HepG2 (cell line): ENCODE measurements at regions not wholly inside any gene's neighbourhood (a gene's known extent, or its start where the extent isn't known, plus 50 kb on each side); places are given as distances from the start of the nearest gene placed in this dataset.

ENCODE experiments used
- ATAC-seq: fragments of 200-7000 bp; cut with Tn5 transposase; 3 replicates; pipeline ENCODE4 v1.9.1; 2020; ENCODE audit warnings: mild to moderate bottlenecking, moderate library complexity
- BruUV-seq: library from RNA; stranded (reverse); fragments of 400-500 nt; replicated peaks from 2 replicates; lab custom pipeline; 2021; lab: Mats Ljungman, UMichigan
- CTCF ChIA-PET: fragments of 300-600 bp; formaldehyde crosslinking; extraction: SDS; loops from one replicate; lab custom pipeline; 2021; ENCODE audit warnings: low total read pairs, inconsistent platforms, low intra/inter-chr PET ratio; lab: Yijun Ruan, JAX
- POLR2A ChIA-PET: fragments of 350-600 bp; sonication (Branson Sonifier 250); formaldehyde crosslinking; loops from one replicate; lab custom pipeline; 2020; ENCODE audit warnings: antibody characterized with exemption, inconsistent platforms; lab: Yijun Ruan, JAX
- DNase-seq: peaks from one replicate; pipeline ENCODE4 v3.0.0-alpha.2; 2015; ENCODE audit warnings: low spot score
- FAIRE-seq: peaks from 3 replicates; lab custom pipeline; 2011; peaks lifted over from hg19 to GRCh38; lab: Jason Lieb, UNC
- H2AFZ ChIP-seq: one replicate; pipeline ENCODE4 v1.6.1; 2011; ENCODE audit warnings: low read length, inconsistent platforms
- H3K27ac ChIP-seq: fragments of 300-600 bp; 3 replicates; pipeline ENCODE4 v1.8.0; 2011; ENCODE audit warnings: mixed run types, mild to moderate bottlenecking, mixed read lengths, low read length, inconsistent platforms; ENCODE audit not compliant: insufficient read depth; ENCODE audit errors: extremely low read length
- H3K27me3 ChIP-seq, 2 experiments: fragments of 200-600 bp in 1 of 2; 2 replicates in 1 of 2; 3 replicates in 1 of 2; pipeline versions ENCODE4 v1.6.0 to v1.8.0; 2011; ENCODE audit warnings: low read length in 2 of 2, mild to moderate bottlenecking in 2 of 2, moderate library complexity in 2 of 2, inconsistent platforms in 1 of 2; ENCODE audit not compliant: insufficient read depth in 2 of 2, control insufficient read depth in 1 of 2
- H3K36me3 ChIP-seq, 2 experiments: fragments of 200-600 bp in 1 of 2; replicated peaks in 1 of 2; 2 replicates in 1 of 2; 3 replicates in 1 of 2; pipeline versions ENCODE4 v1.5.1 to v1.8.0; 2011; ENCODE audit warnings: low read length in 2 of 2, inconsistent platforms in 1 of 2; ENCODE audit not compliant: insufficient read depth in 2 of 2, control insufficient read depth in 1 of 2
- H3K4me1 ChIP-seq: 2 replicates; pipeline ENCODE4 v1.5.1; 2012; ENCODE audit warnings: low read length, inconsistent platforms; ENCODE audit not compliant: insufficient read depth
- H3K4me2 ChIP-seq: 2 replicates; pipeline ENCODE4 v1.6.0; 2011; ENCODE audit warnings: low read depth, low read length, inconsistent platforms
- H3K4me3 ChIP-seq, 3 experiments: fragments of 200-600 bp in 1 of 3; sonication (generic), shearing (Covaris generic) in 1 of 3; replicated peaks in 1 of 3; 2 replicates each; pipeline ENCODE4 v1.5.1; 2011 to 2016; ENCODE audit warnings: low read length in 3 of 3, inconsistent platforms in 2 of 3, low read depth in 2 of 3, mild to moderate bottlenecking in 2 of 3, control low read depth in 1 of 3, mixed read lengths in 1 of 3; ENCODE audit not compliant: insufficient read depth in 1 of 3
- H3K79me2 ChIP-seq: one replicate; pipeline ENCODE4 v1.6.1; 2011; ENCODE audit warnings: low read length, inconsistent platforms; ENCODE audit not compliant: insufficient read depth
- H3K9ac ChIP-seq: 2 replicates; pipeline ENCODE4 v1.6.0; 2011; ENCODE audit warnings: mild to moderate bottlenecking, low read depth, low read length, inconsistent platforms; ENCODE audit not compliant: insufficient read depth
- H3K9me3 ChIP-seq: 2 replicates; pipeline ENCODE4 v1.5.1; 2012; ENCODE audit warnings: mild to moderate bottlenecking, low read length
- H4K20me1 ChIP-seq: 2 replicates; pipeline ENCODE4 v1.6.0; 2011; ENCODE audit warnings: inconsistent platforms, mild to moderate bottlenecking, low read length, moderate library complexity; ENCODE audit not compliant: insufficient read depth
- ASH2L ChIP-seq: fragments of 300-600, 200-600 bp; sonication (generic); IDR thresholded peaks from 2 replicates; pipeline ENCODE4 v1.7.0; 2017; ENCODE audit warnings: low read depth, mild to moderate bottlenecking, moderate library complexity, mixed read lengths, low read length; ENCODE audit not compliant: insufficient read length
- FOXO4 ChIP-seq: sonication (generic); formaldehyde crosslinking; conservative IDR thresholded peaks from 2 replicates; pipeline ENCODE4 v1.8.1; 2023; ENCODE audit warnings: missing genetic modification reagents
- JUNB ChIP-seq: sonication (generic); formaldehyde crosslinking; IDR thresholded peaks from 2 replicates; pipeline ENCODE4 v1.8.0; 2022; ENCODE audit warnings: missing genetic modification reagents, mild to moderate bottlenecking, borderline replicate concordance
- KDM3A ChIP-seq: IDR thresholded peaks from 2 replicates; pipeline ENCODE4 v1.6.1; 2018; ENCODE audit warnings: low read depth, missing compliant biosample characterization
- KDM4B ChIP-seq: sonication (generic); formaldehyde crosslinking; IDR thresholded peaks from 2 replicates; pipeline ENCODE4 v1.4.0; 2020; ENCODE audit warnings: missing genetic modification reagents
- SOX5 ChIP-seq: IDR thresholded peaks from 2 replicates; pipeline ENCODE4 v1.6.1; 2016; ENCODE audit warnings: borderline replicate concordance
- UBTF ChIP-seq: sonication (generic); formaldehyde crosslinking; IDR thresholded peaks from 2 replicates; pipeline ENCODE4 v1.4.0; 2020; ENCODE audit warnings: mild to moderate bottlenecking, missing genetic modification reagents
- XBP1 ChIP-seq: sonication (generic); formaldehyde crosslinking; IDR thresholded peaks from 2 replicates; pipeline ENCODE4 v1.5.0; 2020; ENCODE audit warnings: missing genetic modification reagents
- ZMYM2 ChIP-seq: sonication (generic); formaldehyde crosslinking; IDR thresholded peaks from 2 replicates; pipeline ENCODE4 v1.8.0; 2022; ENCODE audit warnings: mild to moderate bottlenecking, missing genetic modification reagents
- ZNF34 ChIP-seq: sonication (generic); formaldehyde crosslinking; IDR thresholded peaks from 2 replicates; pipeline ENCODE4 v1.4.0; 2020; ENCODE audit warnings: mild to moderate bottlenecking, missing genetic modification reagents, borderline replicate concordance
- ZNF432 ChIP-seq: sonication (generic); formaldehyde crosslinking; IDR thresholded peaks from 2 replicates; pipeline ENCODE4 v1.5.0; 2020; ENCODE audit warnings: missing genetic modification reagents, mild to moderate bottlenecking, borderline replicate concordance
- ZNF549 ChIP-seq: sonication (generic); formaldehyde crosslinking; IDR thresholded peaks from 2 replicates; pipeline ENCODE4 v1.5.0; 2020; ENCODE audit warnings: missing genetic modification reagents
- WGBS: methylation state at CpG from one replicate; pipeline ENCODE4 v1.1.6; 2017; ENCODE audit warnings: low lambda C conversion rate; 5-methylcytosine and 5-hydroxymethylcytosine counted together
- in situ Hi-C: cut with HindIII; loops from 2 replicates; pipeline ENCODE4 v1.10.0; 2017; ENCODE audit warnings: low pct_unique_long_range_greater_than_20kb; ENCODE audit not compliant: extremely low pct_ligation_motif_present
- intact Hi-C: fragments of 100-400 bp; cut with micrococcal nuclease; formaldehyde crosslinking; loops from one replicate; pipeline ENCODE4 v1.10.0; 2022; ENCODE audit not compliant: unreplicated experiment

- no peak for DNase-seq
- H3K9ac ChIP-seq = no peak overlapping the region
- no peak for FAIRE-seq
- no peaks in the 10 kb centered on the region for H3K79me2 ChIP-seq
- BruUV-seq = no TSS peak
- no peaks in the 10 kb centered on the region for H3K9me3 ChIP-seq
- 0% methylated on average over 1 of the region's 1 CpG for WGBS
- in situ Hi-C loops = no loop called here
- H3K4me2 ChIP-seq = no peak overlapping the region
- H3K4me3 ChIP-seq = no peak overlapping the region
- ChIA-PET CTCF (no interaction called here), POLR2A (no interaction called here)
- H3K36me3 ChIP-seq = no peaks in the 10 kb centered on the region
- H4K20me1 ChIP-seq = no peaks in the 10 kb centered on the region; the same call in 1 of the 2 replicates
- no peak for TF ChIP-seq SOX5 (CRISPR knock-in tag)
- TF ChIP-seq XBP1 (CRISPR knock-in tag) = no peak
- no peak for TF ChIP-seq FOXO4
- TF ChIP-seq ZNF432 (CRISPR knock-in tag) = no peak
- no peak for TF ChIP-seq ZNF549 (CRISPR knock-in tag)
- no peak for TF ChIP-seq UBTF (CRISPR knock-in tag)
- TF ChIP-seq JUNB = no peak
- no peak for TF ChIP-seq ZMYM2
- TF ChIP-seq ASH2L = no peak
- TF ChIP-seq KDM3A (CRISPR knock-in tag) = no peak
- no peak for TF ChIP-seq KDM4B
- no peak for TF ChIP-seq ZNF34 (CRISPR knock-in tag)
- intact Hi-C loops = no loop called here
- no peak overlapping the region for H2AFZ ChIP-seq
- H3K4me1 ChIP-seq = no peaks in the 10 kb centered on the region
- peaks cover 4 to 54% of the 10 kb centered on the region in 2 experiments; a peak in 3 of 5 replicates for H3K27me3 ChIP-seq
- no peak overlapping the region for H3K27ac ChIP-seq
- no peak for ATAC-seq
These were observed 110.7 kb downstream of the COPS8 start for GRCh38 chr2:237196409-237196808.
